ENCODE measurements at regions not wholly inside any gene's neighbourhood (a gene's known extent, or its start where the extent isn't known, plus 50 kb on each side); places are given as distances from the start of the nearest gene placed in this dataset.

- no peak for TF ChIP-seq EZH2phosphoT487 (IDR thresholded peaks at IDR 0.05; ENCODE audit: insufficient read depth, low read depth)
- TF ChIP-seq EZH2 (IDR thresholded peaks at IDR 0.05; ENCODE audit: insufficient read depth, poor library complexity, severe bottlenecking) = no peak
Measured at GRCh38 chr2:18345848-18346247, 214.6 kb downstream of the RDH14 start.

Measured in GM23248 (cell line).